H1 (cell line): ENCODE measurements at regions not wholly inside any gene's neighbourhood (a gene's known extent, or its start where the extent isn't known, plus 50 kb on each side); places are given as distances from the start of the nearest gene placed in this dataset.

Experiments
- CTCF ChIA-PET: fragments of 300-600 bp; sonication (Branson Sonifier 250); formaldehyde crosslinking; loops from one replicate; lab custom pipeline; 2021; ENCODE audit not compliant: partially characterized antibody; lab: Charles Lee
- POLR2A ChIA-PET: fragments of 300-600 bp; sonication (Branson Sonifier 250); formaldehyde crosslinking; loops from one replicate; lab custom pipeline; 2021; ENCODE audit warnings: inconsistent platforms; ENCODE audit not compliant: partially characterized antibody; lab: Charles Lee
- DNase-seq, 2 experiments: peaks; one replicate each; pipeline versions ENCODE4 v3.0.0 to v3.0.0-alpha.2; 2010 to 2022; ENCODE audit warnings: low spot score in 2 of 2, low read depth in 1 of 2, mixed read lengths in 1 of 2
- FAIRE-seq: peaks from 2 replicates; lab custom pipeline; 2011; peaks lifted over from hg19 to GRCh38; lab: Jason Lieb, UNC
- H2AFZ ChIP-seq: 2 replicates; pipeline ENCODE4 v1.8.1; 2012; ENCODE audit warnings: low read length, inconsistent platforms
- H2AK5ac ChIP-seq: 2 replicates; pipeline ENCODE4 v1.6.1; 2013; ENCODE audit warnings: low read depth, low read length
- H2BK120ac ChIP-seq: replicated peaks from 2 replicates; pipeline ENCODE3; 2013; ENCODE audit warnings: low read depth, low read length, inconsistent platforms
- H2BK12ac ChIP-seq: 2 replicates; pipeline ENCODE4 v1.6.1; 2013; ENCODE audit warnings: low read depth, low read length
- H2BK15ac ChIP-seq: 2 replicates; pipeline ENCODE4 v1.6.1; 2013; ENCODE audit warnings: low read length
- H2BK20ac ChIP-seq: 2 replicates; pipeline ENCODE4 v1.6.1; 2013; ENCODE audit warnings: low read length
- H2BK5ac ChIP-seq: 2 replicates; pipeline ENCODE4 v1.6.1; 2013; ENCODE audit warnings: low read depth, low read length
- H3K14ac ChIP-seq: 2 replicates; pipeline ENCODE4 v1.6.1; 2013; ENCODE audit warnings: inconsistent platforms; ENCODE audit not compliant: insufficient read length
- H3K18ac ChIP-seq: 2 replicates; pipeline ENCODE4 v1.6.1; 2013; ENCODE audit warnings: low read length; ENCODE audit errors: extremely low read depth
- H3K23ac ChIP-seq: 2 replicates; pipeline ENCODE4 v1.6.1; 2013; ENCODE audit warnings: inconsistent platforms; ENCODE audit not compliant: insufficient read length
- H3K23me2 ChIP-seq: 2 replicates; pipeline ENCODE4 v1.6.1; 2013; ENCODE audit warnings: low read depth, low read length
- H3K27ac ChIP-seq: 2 replicates; pipeline ENCODE4 v1.6.1; 2011; ENCODE audit warnings: low read depth, low read length, inconsistent platforms
- H3K27me3 ChIP-seq, 4 experiments: replicated peaks in 1 of 4; 1 replicate in 1 of 4; 2 replicates in 3 of 4; pipeline versions ENCODE4 v1.6.1 to v1.8.1; 2011 to 2013; ENCODE audit warnings: low read length in 3 of 4, mild to moderate bottlenecking in 3 of 4, inconsistent platforms in 2 of 4, mixed read lengths in 2 of 4, moderate library complexity in 1 of 4; ENCODE audit not compliant: control insufficient read depth in 3 of 4, insufficient read depth in 3 of 4; ENCODE audit errors: extremely low read depth in 1 of 4
- H3K36me3 ChIP-seq, 4 experiments: 2 replicates each; pipeline versions ENCODE4 v1.6.1 to v1.8.1; 2011 to 2013; ENCODE audit warnings: mild to moderate bottlenecking in 4 of 4, low read length in 3 of 4, moderate library complexity in 2 of 4, control low read depth in 1 of 4, inconsistent platforms in 1 of 4; ENCODE audit not compliant: insufficient read depth in 4 of 4, control insufficient read depth in 2 of 4
- H3K4ac ChIP-seq: replicated peaks from 2 replicates; pipeline ENCODE3; 2013; ENCODE audit warnings: low read length, low read depth, mixed read lengths, inconsistent platforms; ENCODE audit not compliant: insufficient read length
- H3K4me1 ChIP-seq, 4 experiments: replicated peaks in 1 of 4; 1 replicate in 1 of 4; 2 replicates in 3 of 4; pipeline versions ENCODE4 v1.6.1 to v1.8.1; 2011 to 2013; ENCODE audit warnings: low read length in 3 of 4, inconsistent platforms in 2 of 4, mixed read lengths in 1 of 4; ENCODE audit not compliant: insufficient read depth in 4 of 4, control insufficient read depth in 3 of 4
- H3K4me2 ChIP-seq, 2 experiments: 2 replicates each; pipeline versions ENCODE4 v1.6.1 to v1.8.1; 2011 to 2013; ENCODE audit warnings: low read depth in 2 of 2, low read length in 2 of 2, control low read depth in 1 of 2, inconsistent platforms in 1 of 2, mild to moderate bottlenecking in 1 of 2; ENCODE audit not compliant: insufficient read depth in 1 of 2
- H3K4me3 ChIP-seq, 4 experiments: fragments of 200-600, 300-600 bp in 1 of 4; sonication (generic), shearing (Covaris generic), sonication (Bioruptor Twin) in 1 of 4; 2 replicates each; pipeline versions ENCODE4 v1.5.1 to v1.8.1; 2011 to 2016; ENCODE audit warnings: low read length in 4 of 4, low read depth in 3 of 4, control low read depth in 2 of 4, inconsistent platforms in 2 of 4, mild to moderate bottlenecking in 2 of 4, mixed read lengths in 1 of 4, moderate library complexity in 1 of 4; ENCODE audit not compliant: insufficient read depth in 2 of 4; ENCODE audit errors: extremely low read depth in 1 of 4
- H3K56ac ChIP-seq: replicated peaks from 2 replicates; pipeline ENCODE3; 2013; ENCODE audit warnings: low read depth, mild to moderate bottlenecking, mixed read lengths, low read length, inconsistent platforms; ENCODE audit not compliant: insufficient read length
- H3K79me1 ChIP-seq: 2 replicates; pipeline ENCODE4 v1.6.1; 2013; ENCODE audit warnings: low read depth, low read length, control low read depth
- H3K79me2 ChIP-seq, 2 experiments: 2 replicates each; pipeline versions ENCODE4 v1.6.1 to v1.8.1; 2012 to 2013; ENCODE audit warnings: low read length in 2 of 2, mild to moderate bottlenecking in 2 of 2, inconsistent platforms in 1 of 2; ENCODE audit not compliant: insufficient read depth in 2 of 2, control insufficient read depth in 1 of 2
- H3K9ac ChIP-seq, 4 experiments: replicated peaks in 1 of 4; 1 replicate in 1 of 4; 2 replicates in 3 of 4; pipeline versions ENCODE4 v1.6.1 to v1.8.1; 2011 to 2013; ENCODE audit warnings: low read depth in 3 of 4, low read length in 3 of 4, control low read depth in 2 of 4, mild to moderate bottlenecking in 2 of 4, moderate library complexity in 2 of 4, inconsistent platforms in 1 of 4; ENCODE audit errors: extremely low read depth in 1 of 4
- H3K9me3 ChIP-seq, 2 experiments: 2 replicates each; pipeline versions ENCODE4 v1.6.1 to v1.8.1; 2012 to 2013; ENCODE audit warnings: mild to moderate bottlenecking in 2 of 2, moderate library complexity in 2 of 2, control low read depth in 1 of 2, inconsistent platforms in 1 of 2, low read depth in 1 of 2, low read length in 1 of 2, mixed read lengths in 1 of 2; ENCODE audit not compliant: insufficient read depth in 2 of 2
- H4K20me1 ChIP-seq, 2 experiments: replicated peaks in 1 of 2; 2 replicates each; pipeline versions ENCODE3 to v1.8.1; 2011 to 2013; ENCODE audit warnings: inconsistent platforms in 2 of 2, low read length in 2 of 2, mild to moderate bottlenecking in 1 of 2; ENCODE audit not compliant: insufficient read depth in 2 of 2, control insufficient read depth in 1 of 2
- H4K5ac ChIP-seq: 2 replicates; pipeline ENCODE4 v1.6.1; 2013; ENCODE audit warnings: low read length, low read depth, mixed read lengths, inconsistent platforms; ENCODE audit not compliant: insufficient read length
- H4K8ac ChIP-seq: 2 replicates; pipeline ENCODE4 v1.8.0; 2013; ENCODE audit warnings: mild to moderate bottlenecking, moderate library complexity, low read length, inconsistent platforms; ENCODE audit not compliant: insufficient read depth; ENCODE audit errors: extremely low read depth
- H4K91ac ChIP-seq: replicated peaks from 2 replicates; pipeline ENCODE3; 2013; ENCODE audit warnings: low read length, mixed read lengths, inconsistent platforms; ENCODE audit not compliant: insufficient read length
- CREB1 ChIP-seq: IDR thresholded peaks from 2 replicates; pipeline ENCODE4 v1.6.1; 2012; ENCODE audit warnings: inconsistent platforms
- CTBP2 ChIP-seq: IDR thresholded peaks from 2 replicates; pipeline ENCODE4 v1.7.0; 2011; ENCODE audit warnings: borderline replicate concordance, mild to moderate bottlenecking, moderate library complexity, mixed read lengths, low read length; ENCODE audit not compliant: insufficient read depth, insufficient read length
- HDAC6 ChIP-seq: IDR thresholded peaks from one replicate; pipeline ENCODE4 v1.7.1; 2012; ENCODE audit warnings: low read depth, mild to moderate bottlenecking, inconsistent platforms, low read length, moderate library complexity
- MAX ChIP-seq: IDR thresholded peaks from 2 replicates; pipeline ENCODE4 v1.6.1; 2012; ENCODE audit warnings: inconsistent platforms
- RFX5 ChIP-seq: IDR thresholded peaks from 2 replicates; pipeline ENCODE4 v1.6.1; 2011; ENCODE audit warnings: low read depth, low read length, improper control_type of control experiment, borderline replicate concordance
- WGBS, 2 experiments: shearing (Covaris generic) in 1 of 2; methylation state at CpG; one replicate each; pipeline versions ENCODE4 v1.1.6 to v1.1.7; 2013 to 2015; ENCODE audit warnings: low lambda C conversion rate in 2 of 2, mixed read lengths in 2 of 2, inconsistent platforms in 1 of 2, low coverage in 1 of 2, missing lambda C conversion rate in 1 of 2; ENCODE audit not compliant: insufficient replicate concordance in 2 of 2, insufficient coverage in 1 of 2, insufficient read length in 1 of 2; ENCODE audit errors: extremely low coverage in 1 of 2, missing lambda C conversion rate in 1 of 2; 5-methylcytosine and 5-hydroxymethylcytosine counted together

- POLR2A ChIA-PET = no interaction called here
- Histone ChIP-seq H3K4ac (no peak overlapping the region), H4K20me1 (no peaks in the 10 kb centered on the region)
- TF ChIP-seq MAX = no peak
- no peak for TF ChIP-seq CTBP2
- TF ChIP-seq CREB1 = no peak
- no peak for TF ChIP-seq HDAC6
- TF ChIP-seq RFX5 = no peak
- TF ChIP-seq, all 59 proteins: peak for 0
- CTCF ChIA-PET = no interaction called here
- Histone ChIP-seq H3K23ac (no peak overlapping the region), H3K18ac (no peak overlapping the region), H3K79me2 (no peaks in the 10 kb centered on the region), H3K27ac (no peak overlapping the region), H3K79me1 (no peaks in the 10 kb centered on the region), H2BK120ac (no peak overlapping the region), H3K14ac (no peak overlapping the region), H2BK12ac (no peak overlapping the region), H2BK20ac (no peak overlapping the region), H3K27me3 (no peaks in the 10 kb centered on the region), H4K5ac (no peak overlapping the region), H3K4me2 (no peak overlapping the region), H3K9ac (no peak overlapping the region), H4K8ac (no peak overlapping the region), H3K4me3 (no peak overlapping the region), H2BK15ac (no peak overlapping the region), H2AFZ (peak overlapping the region; percentile 25; the same call in 1 of the 2 replicates), H3K4me1 (peaks cover 0 to 4% (median 0%) of the 10 kb centered on the region in 4 experiments; a peak in 1 of 7 replicates), H3K36me3 (no peaks in the 10 kb centered on the region), H3K23me2 (no peaks in the 10 kb centered on the region), H2BK5ac (no peak overlapping the region), H2AK5ac (no peak overlapping the region), H3K9me3 (no peaks in the 10 kb centered on the region), H3K56ac (no peak overlapping the region), H4K91ac (no peak overlapping the region)
- FAIRE-seq = no peak
- 91% methylated on average over 4 of the region's 4 CpGs; no CpG with 5 or more reads in 1 of the 2 experiments for WGBS, 2 experiments
- no peak for DNase-seq
These were observed 88.9 kb upstream of the NBEA start for GRCh38 chr13:34853161-34853560.
